ENCODE measurements at regions not wholly inside any gene's neighbourhood (a gene's known extent, or its start where the extent isn't known, plus 50 kb on each side); places are given as distances from the start of the nearest gene placed in this dataset.
"Not testable (repeated sequence)": the region's sequence is repeated elsewhere in the genome, so short reads cannot be mapped to it uniquely, and the experiment has no call there.

GRCh38 chr3:17865631-17866030 is 123.2 kb upstream of the TBC1D5 start:
- H3K4me1 ChIP-seq (ENCODE audit: control insufficient read depth in 2 of 2, insufficient read depth in 2 of 2, low read length in 2 of 2): no peaks in the 10 kb centered on the region
- H3K36me3 ChIP-seq (ENCODE audit: control insufficient read depth in 2 of 2, insufficient read depth in 2 of 2, low read length in 2 of 2): no peaks in the 10 kb centered on the region
- no peak overlapping the region for H3K27ac ChIP-seq (ENCODE audit: low read depth in 2 of 2, low read length in 2 of 2)
- H3K9me3 ChIP-seq (ENCODE audit: control insufficient read depth in 2 of 2, low read length in 2 of 2): no peaks in the 10 kb centered on the region
- no peak overlapping the region for H3K9ac ChIP-seq (ENCODE audit: low read depth in 1 of 2, low read length in 2 of 2)
- no peaks in the 10 kb centered on the region for H3K27me3 ChIP-seq (ENCODE audit: control insufficient read depth in 2 of 2, insufficient read depth in 2 of 2, low read length in 2 of 2)
- H3K4me3 ChIP-seq (ENCODE audit: low read length in 2 of 2): no peak overlapping the region

- no peaks in the 10 kb centered on the region for H3K27me3 ChIP-seq (ENCODE audit: control insufficient read depth in 2 of 2, insufficient read depth in 2 of 2, low read length in 2 of 2)
- no peaks in the 10 kb centered on the region for H3K4me1 ChIP-seq (ENCODE audit: control insufficient read depth in 2 of 2, insufficient read depth in 2 of 2, low read length in 2 of 2)
- no peak overlapping the region for H3K27ac ChIP-seq (ENCODE audit: low read depth in 2 of 2, low read length in 2 of 2)
- H3K36me3 ChIP-seq (ENCODE audit: control insufficient read depth in 2 of 2, insufficient read depth in 2 of 2, low read length in 2 of 2): no peaks in the 10 kb centered on the region
- H3K9ac ChIP-seq (ENCODE audit: low read depth in 1 of 2, low read length in 2 of 2): no peak overlapping the region
- H3K4me3 ChIP-seq (ENCODE audit: low read length in 2 of 2): no peak overlapping the region
- H3K9me3 ChIP-seq (ENCODE audit: control insufficient read depth in 2 of 2, low read length in 2 of 2): no peaks in the 10 kb centered on the region
Observed at GRCh38 chr3:17861476-17861875, 119.0 kb upstream of the TBC1D5 start.

DNA sequence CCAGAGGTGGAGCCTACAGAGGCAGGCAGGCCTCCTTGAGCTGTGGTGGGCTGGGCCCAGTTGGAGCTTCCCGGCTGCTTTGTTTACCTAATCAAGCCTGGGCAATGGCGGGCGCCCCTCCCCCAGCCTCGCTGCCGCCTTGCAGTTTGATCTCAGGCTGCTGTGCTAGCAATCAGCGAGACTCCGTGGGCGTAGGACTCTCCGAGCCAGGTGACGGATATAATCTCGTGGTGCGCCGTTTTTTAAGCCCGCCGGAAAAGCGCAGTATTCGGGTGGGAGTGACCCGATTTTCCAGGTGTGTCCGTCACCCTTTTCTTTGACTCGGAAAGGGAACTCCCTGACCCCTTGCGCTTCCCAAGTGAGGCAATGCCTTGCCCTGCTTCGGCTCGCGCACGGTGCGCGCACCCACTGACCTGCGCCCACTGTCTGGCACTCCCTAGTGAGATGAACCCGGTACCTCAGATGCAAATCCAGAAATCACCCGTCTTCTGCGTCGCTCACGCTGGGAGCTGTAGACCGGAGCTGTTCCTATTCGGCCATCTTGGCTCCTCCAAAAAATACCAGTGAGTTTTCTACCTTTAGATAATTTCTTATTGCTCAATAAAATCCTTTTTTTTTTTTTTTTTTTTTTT is 118.5 kb upstream of the TBC1D5 start:
- not testable (repeated sequence) for H3K4me3 ChIP-seq (ENCODE audit: low read length in 2 of 2); H3K4me1 ChIP-seq (ENCODE audit: control insufficient read depth in 2 of 2, insufficient read depth in 2 of 2, low read length in 2 of 2); H3K36me3 ChIP-seq (ENCODE audit: control insufficient read depth in 2 of 2, insufficient read depth in 2 of 2, low read length in 2 of 2)

DNA sequence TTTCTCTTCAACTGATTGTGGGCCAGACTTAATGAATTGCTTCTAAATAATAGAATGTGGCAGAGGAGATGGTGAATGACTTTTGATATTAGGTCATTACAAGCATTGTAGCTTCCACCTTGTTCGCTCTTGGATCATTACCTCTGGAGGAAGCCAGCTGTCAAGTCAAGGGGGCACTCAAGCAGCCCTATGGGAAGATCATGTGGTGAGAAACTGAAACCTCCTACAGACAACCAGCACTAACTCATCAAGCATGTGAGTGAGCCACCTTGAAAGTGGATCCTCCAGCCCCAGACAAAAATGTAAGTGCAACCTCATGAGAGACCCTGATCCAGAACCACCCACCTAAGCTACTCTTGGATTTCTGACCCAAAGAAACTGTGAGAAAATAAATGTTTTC is 109.8 kb upstream of the TBC1D5 start:
- Histone ChIP-seq H3K27me3 (ENCODE audit: control insufficient read depth in 2 of 2, insufficient read depth in 2 of 2, low read length in 2 of 2) (no peaks in the 10 kb centered on the region), H3K9ac (ENCODE audit: low read depth in 1 of 2, low read length in 2 of 2) (no peak overlapping the region), H3K9me3 (ENCODE audit: control insufficient read depth in 2 of 2, low read length in 2 of 2) (no peaks in the 10 kb centered on the region), H3K4me1 (ENCODE audit: control insufficient read depth in 2 of 2, insufficient read depth in 2 of 2, low read length in 2 of 2) (no peaks in the 10 kb centered on the region), H3K27ac (ENCODE audit: low read depth in 2 of 2, low read length in 2 of 2) (no peak overlapping the region), H3K4me3 (ENCODE audit: low read length in 2 of 2) (no peak overlapping the region), H3K36me3 (ENCODE audit: control insufficient read depth in 2 of 2, insufficient read depth in 2 of 2, low read length in 2 of 2) (no peaks in the 10 kb centered on the region)

More for the DNA sequence above, 118.5 kb upstream of the TBC1D5 start:
- not testable (repeated sequence) for H3K9me3 ChIP-seq (ENCODE audit: control insufficient read depth in 2 of 2, low read length in 2 of 2); H3K27me3 ChIP-seq (ENCODE audit: control insufficient read depth in 2 of 2, insufficient read depth in 2 of 2, low read length in 2 of 2); H3K9ac ChIP-seq (ENCODE audit: low read depth in 1 of 2, low read length in 2 of 2); H3K27ac ChIP-seq (ENCODE audit: low read depth in 2 of 2, low read length in 2 of 2)

- H3K9ac ChIP-seq (ENCODE audit: low read depth in 1 of 2, low read length in 2 of 2): no peak overlapping the region
- no peak overlapping the region for H3K27ac ChIP-seq (ENCODE audit: low read depth in 2 of 2, low read length in 2 of 2)
- H3K4me1 ChIP-seq (ENCODE audit: control insufficient read depth in 2 of 2, insufficient read depth in 2 of 2, low read length in 2 of 2): no peaks in the 10 kb centered on the region
- H3K36me3 ChIP-seq (ENCODE audit: control insufficient read depth in 2 of 2, insufficient read depth in 2 of 2, low read length in 2 of 2): no peaks in the 10 kb centered on the region
- H3K9me3 ChIP-seq (ENCODE audit: control insufficient read depth in 2 of 2, low read length in 2 of 2): no peaks in the 10 kb centered on the region
- no peaks in the 10 kb centered on the region for H3K27me3 ChIP-seq (ENCODE audit: control insufficient read depth in 2 of 2, insufficient read depth in 2 of 2, low read length in 2 of 2)
- H3K4me3 ChIP-seq (ENCODE audit: low read length in 2 of 2): no peak overlapping the region
Observed at GRCh38 chr3:17850448-17850847, 108.0 kb upstream of the TBC1D5 start.

GRCh38 chr3:17848102-17848501 is 105.7 kb upstream of the TBC1D5 start:
- Histone ChIP-seq H3K27ac (ENCODE audit: low read depth in 2 of 2, low read length in 2 of 2) (no peak overlapping the region), H3K4me3 (ENCODE audit: low read length in 2 of 2) (no peak overlapping the region)

GRCh38 chr3:17847156-17847555 is 104.7 kb upstream of the TBC1D5 start:
- Histone ChIP-seq H3K27ac (ENCODE audit: low read depth in 2 of 2, low read length in 2 of 2) (no peak overlapping the region), H3K9ac (ENCODE audit: low read depth in 1 of 2, low read length in 2 of 2) (no peak overlapping the region), H3K4me1 (ENCODE audit: control insufficient read depth in 2 of 2, insufficient read depth in 2 of 2, low read length in 2 of 2) (no peaks in the 10 kb centered on the region), H3K36me3 (ENCODE audit: control insufficient read depth in 2 of 2, insufficient read depth in 2 of 2, low read length in 2 of 2) (no peaks in the 10 kb centered on the region), H3K4me3 (ENCODE audit: low read length in 2 of 2) (no peak overlapping the region), H3K27me3 (ENCODE audit: control insufficient read depth in 2 of 2, insufficient read depth in 2 of 2, low read length in 2 of 2) (no peaks in the 10 kb centered on the region), H3K9me3 (ENCODE audit: control insufficient read depth in 2 of 2, low read length in 2 of 2) (no peaks in the 10 kb centered on the region)

More at GRCh38 chr3:17848102-17848501, 105.7 kb upstream of the TBC1D5 start:
- H3K36me3 ChIP-seq (ENCODE audit: control insufficient read depth in 2 of 2, insufficient read depth in 2 of 2, low read length in 2 of 2): no peaks in the 10 kb centered on the region
- no peak overlapping the region for H3K9ac ChIP-seq (ENCODE audit: low read depth in 1 of 2, low read length in 2 of 2)
- H3K4me1 ChIP-seq (ENCODE audit: control insufficient read depth in 2 of 2, insufficient read depth in 2 of 2, low read length in 2 of 2): no peaks in the 10 kb centered on the region
- no peaks in the 10 kb centered on the region for H3K9me3 ChIP-seq (ENCODE audit: control insufficient read depth in 2 of 2, low read length in 2 of 2)
- no peaks in the 10 kb centered on the region for H3K27me3 ChIP-seq (ENCODE audit: control insufficient read depth in 2 of 2, insufficient read depth in 2 of 2, low read length in 2 of 2)

DNA sequence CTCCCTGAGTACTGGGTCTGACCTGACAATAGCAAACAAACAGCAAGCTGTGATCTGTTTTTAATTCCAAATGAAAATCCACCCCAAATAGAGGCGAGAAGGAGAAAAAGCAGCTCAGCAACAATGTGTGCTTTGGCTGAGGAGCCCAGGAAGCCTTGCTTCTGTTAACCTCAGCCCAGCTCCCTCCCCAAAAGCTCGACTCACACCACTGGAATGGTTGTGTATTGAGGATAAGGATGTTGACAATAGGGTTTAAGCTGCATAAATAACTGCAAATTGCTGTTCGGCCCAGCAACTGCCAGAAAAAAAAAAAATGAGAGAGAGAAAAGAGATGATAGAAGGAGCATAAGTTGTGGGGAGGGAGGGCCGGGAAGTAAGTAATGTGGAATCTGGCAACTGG is 104.0 kb upstream of the TBC1D5 start:
- Histone ChIP-seq H3K27me3 (ENCODE audit: control insufficient read depth in 2 of 2, insufficient read depth in 2 of 2, low read length in 2 of 2) (no peaks in the 10 kb centered on the region), H3K36me3 (ENCODE audit: control insufficient read depth in 2 of 2, insufficient read depth in 2 of 2, low read length in 2 of 2) (no peaks in the 10 kb centered on the region), H3K4me3 (ENCODE audit: low read length in 2 of 2) (no peak overlapping the region), H3K27ac (ENCODE audit: low read depth in 2 of 2, low read length in 2 of 2) (no peak overlapping the region), H3K9ac (ENCODE audit: low read depth in 1 of 2, low read length in 2 of 2) (no peak overlapping the region), H3K9me3 (ENCODE audit: control insufficient read depth in 2 of 2, low read length in 2 of 2) (no peaks in the 10 kb centered on the region), H3K4me1 (ENCODE audit: control insufficient read depth in 2 of 2, insufficient read depth in 2 of 2, low read length in 2 of 2) (no peaks in the 10 kb centered on the region)

DNA sequence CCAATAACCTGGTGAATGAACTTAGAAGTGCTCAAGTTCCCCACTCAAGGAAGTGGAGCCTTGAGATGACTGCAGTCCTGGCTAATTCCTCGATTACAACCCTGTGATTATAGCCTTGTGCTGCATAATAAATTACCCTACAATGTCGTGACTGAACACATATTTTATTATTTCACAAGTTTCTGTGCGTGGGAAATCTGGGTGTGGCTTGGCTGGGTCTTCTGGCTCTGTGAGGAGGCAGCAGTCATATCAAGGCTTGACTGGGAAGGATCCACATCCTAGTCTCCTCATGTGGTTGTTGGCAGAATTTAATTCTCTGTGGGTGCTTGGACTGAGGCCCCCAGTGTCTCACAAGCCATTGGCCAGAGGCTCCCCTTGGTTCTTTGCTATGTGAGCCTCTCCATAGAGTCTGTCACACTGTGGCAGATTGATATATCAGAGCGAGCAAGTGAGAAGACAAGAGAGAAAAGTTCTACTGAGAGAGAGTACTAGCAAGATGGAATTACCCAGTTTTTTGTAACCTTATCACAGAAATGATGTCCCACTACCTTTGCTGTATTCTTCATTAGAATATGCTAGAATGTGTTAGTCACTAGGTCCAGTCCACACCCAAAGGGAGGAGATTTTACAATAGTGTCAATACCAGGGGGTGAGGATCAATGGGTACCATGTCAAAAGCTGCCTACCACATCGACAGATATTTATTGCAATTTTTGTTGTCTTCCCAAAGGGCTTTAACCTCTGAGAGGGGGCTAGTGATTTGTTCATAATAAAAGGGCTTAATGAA is 102.8 kb upstream of the TBC1D5 start:
- no peak overlapping the region for H3K27ac ChIP-seq (ENCODE audit: low read depth in 2 of 2, low read length in 2 of 2)

DNA sequence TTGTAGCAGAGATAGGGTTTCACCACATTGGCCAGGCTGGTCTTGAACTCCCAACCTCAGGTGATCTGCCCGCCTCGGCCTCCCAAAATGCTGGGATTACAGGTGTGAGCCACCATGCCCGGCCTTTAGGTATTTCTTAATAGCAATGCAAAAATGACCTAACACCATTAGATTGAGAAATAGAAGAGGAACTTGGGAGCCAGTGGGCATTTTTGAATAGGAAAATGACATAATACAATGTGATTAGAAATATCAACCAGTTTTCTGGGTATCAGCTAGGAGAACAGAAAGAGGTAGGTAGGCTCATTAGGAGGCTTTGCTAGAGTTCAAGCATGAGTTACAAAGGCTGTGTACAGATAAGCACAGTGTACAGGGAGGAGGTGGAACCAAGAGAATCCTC is 101.8 kb upstream of the TBC1D5 start:
- Histone ChIP-seq H3K9me3 (ENCODE audit: control insufficient read depth in 2 of 2, low read length in 2 of 2) (no peaks in the 10 kb centered on the region), H3K36me3 (ENCODE audit: control insufficient read depth in 2 of 2, insufficient read depth in 2 of 2, low read length in 2 of 2) (no peaks in the 10 kb centered on the region), H3K27me3 (ENCODE audit: control insufficient read depth in 2 of 2, insufficient read depth in 2 of 2, low read length in 2 of 2) (no peaks in the 10 kb centered on the region), H3K27ac (ENCODE audit: low read depth in 2 of 2, low read length in 2 of 2) (no peak overlapping the region), H3K4me1 (ENCODE audit: control insufficient read depth in 2 of 2, insufficient read depth in 2 of 2, low read length in 2 of 2) (no peaks in the 10 kb centered on the region), H3K9ac (ENCODE audit: low read depth in 1 of 2, low read length in 2 of 2) (no peak overlapping the region), H3K4me3 (ENCODE audit: low read length in 2 of 2) (no peak overlapping the region)

More for the DNA sequence above, 102.8 kb upstream of the TBC1D5 start:
- Histone ChIP-seq H3K4me1 (ENCODE audit: control insufficient read depth in 2 of 2, insufficient read depth in 2 of 2, low read length in 2 of 2) (no peaks in the 10 kb centered on the region), H3K9me3 (ENCODE audit: control insufficient read depth in 2 of 2, low read length in 2 of 2) (no peaks in the 10 kb centered on the region), H3K27me3 (ENCODE audit: control insufficient read depth in 2 of 2, insufficient read depth in 2 of 2, low read length in 2 of 2) (no peaks in the 10 kb centered on the region), H3K4me3 (ENCODE audit: low read length in 2 of 2) (no peak overlapping the region), H3K9ac (ENCODE audit: low read depth in 1 of 2, low read length in 2 of 2) (no peak overlapping the region), H3K36me3 (ENCODE audit: control insufficient read depth in 2 of 2, insufficient read depth in 2 of 2, low read length in 2 of 2) (no peaks in the 10 kb centered on the region)

All from mucosa of rectum (tissue), 2 donors.